ENCODE measurements at regions not wholly inside any gene's neighbourhood (a gene's known extent, or its start where the extent isn't known, plus 50 kb on each side); places are given as distances from the start of the nearest gene placed in this dataset.
"Not testable (repeated sequence)": the region's sequence is repeated elsewhere in the genome, so short reads cannot be mapped to it uniquely, and the experiment has no call there.

DNA sequence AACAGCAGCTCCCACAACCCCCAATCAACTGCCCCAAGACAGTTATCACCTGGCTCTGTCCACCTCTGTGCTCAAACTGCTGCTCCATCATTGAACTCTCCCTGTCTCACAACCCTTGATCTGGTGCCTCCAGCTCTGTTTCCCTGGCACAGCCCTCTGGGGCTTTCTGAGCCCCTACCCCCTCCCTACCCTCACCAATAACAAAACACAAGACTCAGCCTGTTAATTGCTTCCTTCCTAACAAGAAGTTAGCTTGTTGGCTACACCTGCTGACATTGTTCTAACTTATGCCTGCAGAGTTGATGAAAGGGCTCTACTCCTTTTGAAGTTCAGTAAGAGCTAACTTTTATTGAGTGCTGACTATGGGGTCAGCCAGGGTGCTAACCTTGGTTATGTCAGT lies 99.4 kb upstream of the FNDC3A start:
- Mint-ChIP-seq H3K4me1 (ENCODE audit: low read depth) (peaks cover 22% of the 10 kb centered on the region), H3K27me3 (no peaks in the 10 kb centered on the region), H3K27ac (no peak overlapping the region), H3K4me3 (no peak overlapping the region), H3K9me3 (no peaks in the 10 kb centered on the region), H3K36me3 (no peaks in the 10 kb centered on the region)
- ChIA-PET POLR2A (no interaction called here), CTCF (no interaction called here)
- intact Hi-C loops (cut with micrococcal nuclease), result no loop called here
- no peak for DNase-seq

DNA sequence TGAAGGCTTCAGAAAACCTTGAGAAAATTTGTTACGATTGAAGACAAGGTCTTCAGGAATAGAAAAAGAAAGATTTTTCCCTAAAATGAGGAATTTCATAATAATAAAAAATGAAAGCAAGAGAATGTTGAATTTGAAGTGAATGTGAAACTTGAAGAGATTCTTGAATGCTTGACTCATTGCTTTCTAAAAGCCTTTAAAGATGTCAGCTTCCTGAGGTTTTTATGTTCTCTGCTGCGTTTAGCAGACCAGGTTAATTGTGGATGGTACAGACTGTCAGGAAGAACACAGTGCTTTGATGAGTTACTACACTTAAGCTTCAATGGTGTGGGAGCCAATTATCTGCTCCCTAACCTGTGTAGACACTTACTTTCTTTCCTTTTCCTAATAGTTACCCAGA lies 96.3 kb upstream of the FNDC3A start:
- Mint-ChIP-seq H3K4me1 (ENCODE audit: low read depth) (peaks cover 42% of the 10 kb centered on the region), H3K27ac (no peak overlapping the region), H3K9me3 (no peaks in the 10 kb centered on the region), H3K36me3 (peaks cover 1% of the 10 kb centered on the region), H3K4me3 (no peak overlapping the region), H3K27me3 (no peaks in the 10 kb centered on the region)
- CTCF ChIA-PET, result interaction anchor here (0.6 to 1.1 kb wide), 2 partner anchors 23 to 166 kb away, joined by 3 to 4 read pairs; no protein-coding TSS in a partner anchor
- POLR2A ChIA-PET, result interaction anchor here (0.6 to 1.3 kb wide), 3 partner anchors 8 to 82 kb away, joined by 3 to 5 read pairs (median 3); no protein-coding TSS in a partner anchor
- no peak for DNase-seq
- intact Hi-C loops (cut with micrococcal nuclease), result loop anchor here (1.0 to 2.0 kb wide), 2 partner anchors 13 to 15 kb away; no protein-coding TSS in a partner anchor

- no peak for DNase-seq
- ChIA-PET CTCF (interaction anchor here (1.1 kb wide), 1 partner anchor 23 kb away, joined by 3 read pairs; no protein-coding TSS in a partner anchor), POLR2A (interaction anchor here (0.7 to 1.3 kb wide), 3 partner anchors 8 to 96 kb away, joined by 3 read pairs; partner anchors contain the start of gene FNDC3A)
- Mint-ChIP-seq H3K4me3 (no peak overlapping the region), H3K4me1 (ENCODE audit: low read depth) (peaks cover 45% of the 10 kb centered on the region), H3K9me3 (no peaks in the 10 kb centered on the region), H3K36me3 (peaks cover 1% of the 10 kb centered on the region), H3K27ac (no peak overlapping the region), H3K27me3 (no peaks in the 10 kb centered on the region)
- intact Hi-C loops (cut with micrococcal nuclease), result loop anchor here (1.0 to 10.0 kb wide), 5 partner anchors 13 to 665 kb away; no protein-coding TSS in a partner anchor
These were observed 95.9 kb upstream of the FNDC3A start for GRCh38 chr13:48879854-48880253.

- DNase-seq, H3K27me3 Mint-ChIP-seq, H3K36me3 Mint-ChIP-seq, H3K4me3 Mint-ChIP-seq, H3K9me3 Mint-ChIP-seq: not testable (repeated sequence)
- ChIA-PET POLR2A (interaction anchor here (0.7 to 2.1 kb wide), 6 partner anchors 8 to 97 kb away, joined by 3 to 17 read pairs (median 4); partner anchors contain the start of gene FNDC3A), CTCF (interaction anchor here (1.0 to 1.2 kb wide), 2 partner anchors 9 to 30 kb away, joined by 3 read pairs; no protein-coding TSS in a partner anchor)
- peak overlapping the region; percentile 78 for H3K27ac Mint-ChIP-seq
- intact Hi-C loops (cut with micrococcal nuclease), result loop anchor here (1.0 to 10.0 kb wide), 9 partner anchors 9 to 669 kb away; partner anchors contain the start of gene FNDC3A
- peaks cover 56% of the 10 kb centered on the region for H3K4me1 Mint-ChIP-seq (ENCODE audit: low read depth)
These were observed 91.9 kb upstream of the FNDC3A start for GRCh38 chr13:48883786-48884185.

GRCh38 chr13:48885027-48885395 lies 90.7 kb upstream of the FNDC3A start:
- Mint-ChIP-seq H3K4me3 (no peak overlapping the region), H3K36me3 (peaks cover 1% of the 10 kb centered on the region), H3K9me3 (no peaks in the 10 kb centered on the region), H3K27ac (peak overlapping the region; percentile 78), H3K27me3 (peaks cover 3% of the 10 kb centered on the region), H3K4me1 (ENCODE audit: low read depth) (peaks cover 52% of the 10 kb centered on the region)
- ChIA-PET CTCF (interaction anchor here (0.7 to 1.2 kb wide), 2 partner anchors 7 to 112 kb away, joined by 3 read pairs; no protein-coding TSS in a partner anchor), POLR2A (interaction anchor here (0.6 to 2.1 kb wide), 7 partner anchors 11 to 652 kb away, joined by 3 to 17 read pairs (median 3); partner anchors contain the start of genes FNDC3A and ITM2B)
- no peak for DNase-seq
- intact Hi-C loops (cut with micrococcal nuclease), result loop anchor here (2.0 to 10.0 kb wide), 2 partner anchors 56 to 670 kb away; no protein-coding TSS in a partner anchor

- H3K36me3 Mint-ChIP-seq, result no peaks in the 10 kb centered on the region
- H3K4me1 Mint-ChIP-seq (ENCODE audit: low read depth), result peaks cover 53% of the 10 kb centered on the region
- H3K27me3 Mint-ChIP-seq, result peaks cover 3% of the 10 kb centered on the region
- DNase-seq, result no peak
- H3K9me3 Mint-ChIP-seq, result no peaks in the 10 kb centered on the region
- no peak overlapping the region for H3K27ac Mint-ChIP-seq
- POLR2A ChIA-PET, result no interaction called here
- CTCF ChIA-PET, result no interaction called here
- H3K4me3 Mint-ChIP-seq, result no peak overlapping the region
- intact Hi-C loops (cut with micrococcal nuclease), result loop anchor here (10.0 kb wide), 1 partner anchor 674 kb away; no protein-coding TSS in a partner anchor
These were observed 87.1 kb upstream of the FNDC3A start for GRCh38 chr13:48888613-48889012.

GRCh38 chr13:48890391-48890790 lies 85.3 kb upstream of the FNDC3A start:
- Mint-ChIP-seq H3K36me3 (no peaks in the 10 kb centered on the region), H3K27me3 (peaks cover 3% of the 10 kb centered on the region), H3K27ac (no peak overlapping the region), H3K9me3 (no peaks in the 10 kb centered on the region), H3K4me1 (ENCODE audit: low read depth) (peaks cover 40% of the 10 kb centered on the region), H3K4me3 (no peak overlapping the region)
- DNase-seq, result no peak
- POLR2A ChIA-PET, result no interaction called here
- CTCF ChIA-PET, result no interaction called here
- intact Hi-C loops (cut with micrococcal nuclease), result loop anchor here (5.0 kb wide), 1 partner anchor 488 kb away; no protein-coding TSS in a partner anchor

- H3K27me3 Mint-ChIP-seq, result peaks cover 3% of the 10 kb centered on the region
- H3K36me3 Mint-ChIP-seq, result no peaks in the 10 kb centered on the region
- H3K4me3 Mint-ChIP-seq, result no peak overlapping the region
- H3K4me1 Mint-ChIP-seq (ENCODE audit: low read depth), result peaks cover 36% of the 10 kb centered on the region
- intact Hi-C loops (cut with micrococcal nuclease), result loop anchor here (5.0 kb wide), 1 partner anchor 489 kb away; no protein-coding TSS in a partner anchor
- peak; percentile 24 for DNase-seq
- H3K9me3 Mint-ChIP-seq, result no peaks in the 10 kb centered on the region
- ChIA-PET CTCF (no interaction called here), POLR2A (interaction anchor here (1.0 to 1.7 kb wide), 4 partner anchors 8 to 86 kb away, joined by 3 to 6 read pairs (median 4); partner anchors contain the start of gene FNDC3A)
- peak overlapping the region; percentile 49 for H3K27ac Mint-ChIP-seq
These were observed 84.1 kb upstream of the FNDC3A start for GRCh38 chr13:48891586-48891985.

GRCh38 chr13:48892053-48892687 lies 83.5 kb upstream of the FNDC3A start:
- no peak for DNase-seq
- Mint-ChIP-seq H3K4me1 (ENCODE audit: low read depth) (peaks cover 36% of the 10 kb centered on the region), H3K27me3 (peaks cover 3% of the 10 kb centered on the region), H3K27ac (peak overlapping the region; percentile 49), H3K36me3 (no peaks in the 10 kb centered on the region), H3K4me3 (no peak overlapping the region), H3K9me3 (no peaks in the 10 kb centered on the region)
- ChIA-PET CTCF (interaction anchor here (1.0 kb wide), 1 partner anchor 8 kb away, joined by 3 read pairs; no protein-coding TSS in a partner anchor), POLR2A (interaction anchor here (1.0 to 1.7 kb wide), 4 partner anchors 9 to 87 kb away, joined by 3 to 6 read pairs (median 4); partner anchors contain the start of gene FNDC3A)
- intact Hi-C loops (cut with micrococcal nuclease), result loop anchor here (1.0 to 5.0 kb wide), 5 partner anchors 8 to 490 kb away; no protein-coding TSS in a partner anchor

DNA sequence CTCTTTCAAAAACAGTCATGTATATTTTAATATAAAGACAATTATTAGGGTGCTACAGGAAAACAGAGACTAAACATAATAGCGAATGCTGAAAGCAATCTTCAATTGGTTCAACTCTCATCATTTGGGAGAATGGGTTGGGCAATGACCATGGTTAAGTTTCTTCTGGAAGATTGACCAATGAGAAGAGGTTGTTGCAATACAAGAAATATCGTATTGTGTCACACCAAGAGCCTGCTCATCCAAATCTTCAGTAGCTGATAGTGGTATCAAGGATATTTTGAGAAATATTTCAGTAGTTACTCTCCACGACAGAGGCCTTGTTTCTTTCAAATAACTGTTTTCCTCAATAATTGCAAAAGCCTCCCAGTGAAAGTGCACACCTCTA lies 83.0 kb upstream of the FNDC3A start:
- H3K27ac Mint-ChIP-seq, result no peak overlapping the region
- H3K9me3 Mint-ChIP-seq, result no peaks in the 10 kb centered on the region
- DNase-seq, result no peak
- peaks cover 36% of the 10 kb centered on the region for H3K4me1 Mint-ChIP-seq (ENCODE audit: low read depth)
- intact Hi-C loops (cut with micrococcal nuclease), result loop anchor here (1.0 to 5.0 kb wide), 5 partner anchors 8 to 490 kb away; no protein-coding TSS in a partner anchor
- ChIA-PET POLR2A (interaction anchor here (1.3 to 1.7 kb wide), 2 partner anchors 9 to 87 kb away, joined by 4 to 6 read pairs; no protein-coding TSS in a partner anchor), CTCF (interaction anchor here (1.0 kb wide), 1 partner anchor 8 kb away, joined by 3 read pairs; no protein-coding TSS in a partner anchor)
- H3K4me3 Mint-ChIP-seq, result no peak overlapping the region
- H3K36me3 Mint-ChIP-seq, result no peaks in the 10 kb centered on the region
- H3K27me3 Mint-ChIP-seq, result peaks cover 3% of the 10 kb centered on the region

DNA sequence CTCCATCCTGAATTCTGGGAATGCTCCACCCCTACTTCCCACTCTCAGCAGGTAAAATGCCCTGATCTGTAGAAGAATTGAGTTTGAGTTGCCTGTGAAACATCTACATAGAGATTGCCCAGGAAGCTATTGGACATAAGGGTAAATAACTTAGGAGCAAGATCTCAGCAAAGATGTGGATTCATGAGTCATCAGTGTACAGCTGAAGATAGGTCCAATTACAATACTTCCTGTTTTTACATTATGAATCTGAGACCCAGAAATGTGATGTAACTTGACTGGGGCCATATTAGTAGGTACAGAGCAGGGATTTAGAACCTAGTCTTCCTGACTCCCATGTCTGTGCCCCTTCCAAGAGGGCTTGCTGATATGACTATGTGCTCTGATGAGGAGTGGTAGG lies 79.4 kb upstream of the FNDC3A start:
- CTCF ChIA-PET, result no interaction called here

DNA sequence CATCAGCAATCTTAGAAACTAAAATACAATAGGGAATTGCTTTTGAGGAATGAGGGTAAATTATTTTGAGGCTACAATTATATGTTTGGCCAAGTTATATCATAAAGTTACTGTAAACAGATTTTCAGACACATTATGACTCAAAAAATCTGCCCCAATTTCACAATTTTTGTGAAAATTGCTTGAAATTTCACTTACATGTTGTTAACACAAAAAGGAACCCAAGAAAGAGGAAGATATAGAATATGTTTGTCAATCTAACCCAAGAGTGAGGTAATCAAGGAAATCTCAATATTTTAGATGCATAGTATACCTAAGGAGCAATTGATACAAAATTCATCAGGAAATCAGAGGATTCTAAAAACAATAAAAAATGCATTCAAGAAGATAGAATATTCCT lies 73.9 kb upstream of the FNDC3A start:
- Mint-ChIP-seq H3K27me3 (peaks cover 17% of the 10 kb centered on the region), H3K9me3 (no peaks in the 10 kb centered on the region), H3K27ac (no peak overlapping the region), H3K4me1 (ENCODE audit: low read depth) (no peaks in the 10 kb centered on the region), H3K36me3 (no peaks in the 10 kb centered on the region), H3K4me3 (no peak overlapping the region)
- intact Hi-C loops (cut with micrococcal nuclease), result no loop called here
- POLR2A ChIA-PET, result no interaction called here
- DNase-seq, result no peak
- CTCF ChIA-PET, result interaction anchor here (0.6 kb wide), 1 partner anchor 133 kb away, joined by 3 read pairs; no protein-coding TSS in a partner anchor

More for the DNA sequence above, 79.4 kb upstream of the FNDC3A start:
- Mint-ChIP-seq H3K9me3 (no peaks in the 10 kb centered on the region), H3K4me1 (ENCODE audit: low read depth) (peaks cover 19% of the 10 kb centered on the region), H3K27me3 (peaks cover 14% of the 10 kb centered on the region), H3K4me3 (no peak overlapping the region), H3K36me3 (no peaks in the 10 kb centered on the region), H3K27ac (no peak overlapping the region)
- DNase-seq, result no peak
- intact Hi-C loops (cut with micrococcal nuclease), result no loop called here
- POLR2A ChIA-PET, result no interaction called here
